ENCODE measurements at regions not wholly inside any gene's neighbourhood (a gene's known extent, or its start where the extent isn't known, plus 50 kb on each side); places are given as distances from the start of the nearest gene placed in this dataset.

DNA sequence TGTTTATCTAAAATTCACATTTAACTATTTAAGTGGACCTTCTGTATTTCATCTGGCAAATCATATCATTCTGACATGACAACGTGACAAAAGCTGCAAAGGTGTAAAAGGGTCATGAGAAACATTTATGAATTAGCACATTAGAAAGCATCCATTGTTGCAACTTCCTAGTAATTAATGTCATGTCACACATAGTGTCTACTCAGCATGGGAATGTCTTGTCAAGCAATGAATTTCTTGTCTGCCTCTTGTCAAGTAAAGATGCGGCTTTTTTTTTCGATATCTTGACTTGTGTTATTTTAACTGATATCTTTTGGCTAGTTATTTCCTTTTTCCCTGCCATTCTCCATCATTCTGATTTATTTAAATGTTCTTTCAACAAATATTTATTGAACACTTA lies 463.5 kb upstream of the CXorf51B start:
- Mint-ChIP-seq H3K4me3 (no peak overlapping the region), H3K27me3 (ENCODE audit: low read depth) (no peaks in the 10 kb centered on the region), H3K36me3 (ENCODE audit: insufficient read depth in 1 of 3, low read depth in 3 of 3) (no peaks in the 10 kb centered on the region; a peak in 1 of 7 replicates), H3K27ac (no peak overlapping the region), H3K9me3 (peaks cover 38 to 39% of the 10 kb centered on the region in 2 experiments), H3K4me1 (no peaks in the 10 kb centered on the region)
- H3K14ac ChIP-seq (ENCODE audit: insufficient read depth, low read length): no peak overlapping the region
- H3K4me2 ChIP-seq (ENCODE audit: insufficient read depth, insufficient read length, low read length): no peak overlapping the region
- no peak overlapping the region for H2BK15ac ChIP-seq (ENCODE audit: low read depth, low read length)
- no peak overlapping the region for H2BK5ac ChIP-seq (ENCODE audit: insufficient read length, low read length)
- peaks cover 52% of the 10 kb centered on the region for H3K9me3 ChIP-seq (ENCODE audit: control insufficient read depth, low read depth, low read length)
- H3K56ac ChIP-seq (ENCODE audit: insufficient read length, low read depth, low read length): no peak overlapping the region
- no peak overlapping the region for H3K27ac ChIP-seq (ENCODE audit: insufficient read length, low read depth, low read length)
- DNase-seq: no peak
- H3K27me3 ChIP-seq (ENCODE audit: insufficient read depth, low read length): no peaks in the 10 kb centered on the region
- no peaks in the 10 kb centered on the region for H3K79me1 ChIP-seq (ENCODE audit: insufficient read depth, low read depth, low read length, poor library complexity, severe bottlenecking)
- no peak overlapping the region for H3K23ac ChIP-seq (ENCODE audit: insufficient read length, low read depth, low read length)
- no peak overlapping the region for H3K9ac ChIP-seq (ENCODE audit: extremely low read depth, insufficient read length, low read length)
- TF ChIP-seq, protein P1, sequence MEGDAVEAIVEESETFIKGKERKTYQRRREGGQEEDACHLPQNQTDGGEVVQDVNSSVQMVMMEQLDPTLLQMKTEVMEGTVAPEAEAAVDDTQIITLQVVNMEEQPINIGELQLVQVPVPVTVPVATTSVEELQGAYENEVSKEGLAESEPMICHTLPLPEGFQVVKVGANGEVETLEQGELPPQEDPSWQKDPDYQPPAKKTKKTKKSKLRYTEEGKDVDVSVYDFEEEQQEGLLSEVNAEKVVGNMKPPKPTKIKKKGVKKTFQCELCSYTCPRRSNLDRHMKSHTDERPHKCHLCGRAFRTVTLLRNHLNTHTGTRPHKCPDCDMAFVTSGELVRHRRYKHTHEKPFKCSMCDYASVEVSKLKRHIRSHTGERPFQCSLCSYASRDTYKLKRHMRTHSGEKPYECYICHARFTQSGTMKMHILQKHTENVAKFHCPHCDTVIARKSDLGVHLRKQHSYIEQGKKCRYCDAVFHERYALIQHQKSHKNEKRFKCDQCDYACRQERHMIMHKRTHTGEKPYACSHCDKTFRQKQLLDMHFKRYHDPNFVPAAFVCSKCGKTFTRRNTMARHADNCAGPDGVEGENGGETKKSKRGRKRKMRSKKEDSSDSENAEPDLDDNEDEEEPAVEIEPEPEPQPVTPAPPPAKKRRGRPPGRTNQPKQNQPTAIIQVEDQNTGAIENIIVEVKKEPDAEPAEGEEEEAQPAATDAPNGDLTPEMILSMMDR (conservative IDR thresholded peaks at IDR 0.05): no peak
- H2BK12ac ChIP-seq (ENCODE audit: insufficient read length, low read depth, low read length): no peak overlapping the region
- H3K79me2 ChIP-seq (ENCODE audit: insufficient read depth, low read length): no peaks in the 10 kb centered on the region
- H4K20me1 ChIP-seq (ENCODE audit: control insufficient read depth, insufficient read depth, insufficient read length): no peaks in the 10 kb centered on the region
- H3K23me2 ChIP-seq (ENCODE audit: insufficient read length, low read depth, low read length, poor library complexity, severe bottlenecking): no peaks in the 10 kb centered on the region
- no CpG with 5 or more reads among the region's 3 CpGs for WGBS (ENCODE audit: extremely low coverage, insufficient read length, low lambda C conversion rate)
- H2AK5ac ChIP-seq (ENCODE audit: insufficient read length, low read length): no peak overlapping the region
- no peak overlapping the region for H3K4ac ChIP-seq (ENCODE audit: low read depth, low read length)
- no peak overlapping the region for H3T11ph ChIP-seq (ENCODE audit: low read length)
- no peak overlapping the region for H4K5ac ChIP-seq (ENCODE audit: insufficient read length, low read depth, low read length)
- no peaks in the 10 kb centered on the region for H3K4me1 ChIP-seq (ENCODE audit: insufficient read depth, low read length)
- H4K8ac ChIP-seq (replicated peaks; ENCODE audit: insufficient read length, low read depth, low read length): no peak overlapping the region
- H3K18ac ChIP-seq (ENCODE audit: insufficient read length, low read depth, low read length): no peak overlapping the region
- H2BK120ac ChIP-seq (ENCODE audit: low read depth, low read length, poor library complexity, severe bottlenecking): no peak overlapping the region
- no peak overlapping the region for H2BK20ac ChIP-seq (ENCODE audit: low read depth, low read length, poor library complexity, severe bottlenecking)
- no peak overlapping the region for H4K91ac ChIP-seq (ENCODE audit: insufficient read length, low read depth, low read length)
- H2AFZ ChIP-seq (ENCODE audit: low read length): no peak overlapping the region
